NCI-H1930 (cell line): ENCODE measurements at regions not wholly inside any gene's neighbourhood (a gene's known extent, or its start where the extent isn't known, plus 50 kb on each side); places are given as distances from the start of the nearest gene placed in this dataset.
"Not testable (repeated sequence)": the region's sequence is repeated elsewhere in the genome, so short reads cannot be mapped to it uniquely, and the experiment has no call there.

Experiments used
- DNase-seq, 2 experiments: peaks; one replicate each; lab custom pipeline; 2025; lab: John Stamatoyannopoulos, UW

DNA sequence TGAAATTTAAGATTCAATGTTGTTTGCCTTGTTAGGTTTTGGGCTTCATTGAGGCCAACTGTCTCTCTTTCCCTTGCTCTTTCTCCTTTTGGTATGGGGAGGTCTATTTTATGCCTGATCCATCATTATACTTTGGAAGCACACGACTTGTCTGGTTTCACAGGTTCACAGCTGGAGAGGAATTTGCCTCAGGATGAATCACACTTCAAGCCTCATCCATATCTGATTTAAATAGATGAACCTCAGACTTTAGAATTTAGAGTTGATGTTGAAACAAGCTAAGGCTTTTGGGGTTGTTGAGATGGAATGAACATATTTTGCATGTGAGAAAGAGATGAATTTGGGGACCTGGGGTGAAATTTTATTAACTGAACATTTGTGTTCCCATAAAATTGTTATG is 150.5 kb upstream of the IGFBP3 start:
- no peak for DNase-seq

DNA sequence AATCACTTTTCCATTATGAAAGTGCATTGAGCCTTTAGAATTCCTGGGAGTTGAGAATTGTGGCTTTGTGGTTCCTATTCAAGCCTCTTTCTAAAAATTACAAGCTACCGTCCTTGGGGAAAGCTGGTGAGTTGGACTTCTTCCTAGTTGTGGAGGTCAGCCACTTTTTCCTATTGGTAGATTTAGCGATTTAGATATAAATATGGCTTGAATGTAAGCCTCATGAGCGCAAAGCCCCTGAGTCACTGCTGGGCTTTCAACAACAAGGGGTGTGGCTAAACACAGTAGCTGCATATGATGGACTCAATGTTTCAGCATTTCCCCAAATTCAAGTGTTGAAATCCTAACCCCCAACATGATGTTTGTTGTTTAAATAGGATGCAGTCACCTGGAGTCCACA is 150.0 kb upstream of the IGFBP3 start:
- no peak for DNase-seq

DNA sequence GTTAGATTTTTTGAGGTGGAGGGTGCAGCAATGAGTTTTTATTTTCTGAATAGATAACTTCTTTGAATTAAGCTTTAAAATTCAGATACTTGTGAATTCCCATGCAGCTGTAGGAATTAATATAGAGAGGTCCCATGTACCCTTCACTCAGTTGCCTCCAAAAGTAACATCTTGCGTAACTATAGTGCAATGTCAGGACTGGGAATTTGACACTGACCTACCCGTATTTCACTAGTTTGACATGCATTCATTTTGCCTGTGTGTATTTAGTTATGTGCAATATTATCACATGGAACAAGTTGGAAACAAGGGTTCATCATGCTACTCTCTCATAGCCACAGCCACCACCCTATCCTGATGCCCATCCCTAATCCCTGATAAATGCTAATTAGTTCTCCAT is 147.1 kb upstream of the IGFBP3 start:
- no peak for DNase-seq

DNA sequence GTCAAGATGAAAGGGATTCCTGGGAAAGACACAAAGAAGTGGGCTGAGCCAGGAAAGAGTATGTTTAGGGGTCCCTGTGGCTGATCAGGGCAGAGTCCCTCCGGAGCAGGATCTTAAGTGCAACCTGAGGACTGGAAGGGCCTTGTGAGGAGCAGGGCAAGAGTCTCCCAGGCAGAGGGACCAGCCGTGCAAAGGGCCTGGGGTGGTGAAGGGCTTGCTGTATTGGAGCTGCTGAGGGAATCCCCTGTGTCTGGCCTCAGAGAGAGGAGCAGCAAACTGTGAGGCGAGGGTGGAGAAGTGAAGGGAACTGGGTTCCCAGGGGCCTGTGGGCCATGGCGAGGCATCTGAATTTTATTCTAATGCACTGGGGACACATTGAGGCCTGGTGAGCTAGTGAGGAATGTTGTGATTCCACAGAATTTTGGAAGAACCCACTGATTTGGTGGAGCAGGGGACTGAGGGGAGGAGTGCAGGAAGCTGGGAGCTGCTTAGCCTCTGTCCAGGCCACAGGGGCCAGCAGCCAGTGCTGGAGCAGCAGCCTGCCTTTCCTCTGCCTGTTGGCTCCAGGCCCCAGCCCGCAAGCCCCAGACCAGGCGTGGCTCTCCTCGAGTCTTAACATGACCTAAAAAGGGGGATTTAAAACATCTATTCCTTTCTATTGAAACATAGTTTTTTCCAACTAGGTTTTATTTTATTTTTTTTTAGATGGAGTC is 138.4 kb upstream of the IGFBP3 start:
- DNase-seq, result no peak

- DNase-seq, result no peak
Measured at GRCh38 chr7:46058086-46058823, 137.2 kb upstream of the IGFBP3 start.

GRCh38 chr7:46054915-46055314 is 133.8 kb upstream of the IGFBP3 start:
- DNase-seq, result no peak

GRCh38 chr7:46054272-46054671 is 133.2 kb upstream of the IGFBP3 start:
- no peak for DNase-seq

DNA sequence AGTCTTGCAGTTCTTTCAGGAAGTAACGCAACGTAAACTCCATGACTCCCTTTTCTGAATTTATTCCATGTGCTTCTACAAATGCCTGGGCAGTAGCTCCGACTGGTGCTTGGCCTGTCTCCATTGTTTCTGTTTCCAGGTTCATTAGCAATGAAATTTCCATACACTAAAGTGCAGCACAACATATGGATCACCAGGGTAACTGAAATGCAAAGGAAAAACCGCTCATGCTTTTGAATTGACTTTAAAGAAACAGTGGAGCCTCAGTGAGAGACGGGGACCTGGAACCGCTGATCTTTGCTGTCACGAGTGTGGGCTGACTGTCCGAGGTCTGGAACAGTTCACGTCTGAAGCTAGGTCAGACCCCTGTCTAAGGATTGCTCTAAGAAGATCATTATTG is 126.5 kb upstream of the IGFBP3 start:
- DNase-seq, result no peak

DNA sequence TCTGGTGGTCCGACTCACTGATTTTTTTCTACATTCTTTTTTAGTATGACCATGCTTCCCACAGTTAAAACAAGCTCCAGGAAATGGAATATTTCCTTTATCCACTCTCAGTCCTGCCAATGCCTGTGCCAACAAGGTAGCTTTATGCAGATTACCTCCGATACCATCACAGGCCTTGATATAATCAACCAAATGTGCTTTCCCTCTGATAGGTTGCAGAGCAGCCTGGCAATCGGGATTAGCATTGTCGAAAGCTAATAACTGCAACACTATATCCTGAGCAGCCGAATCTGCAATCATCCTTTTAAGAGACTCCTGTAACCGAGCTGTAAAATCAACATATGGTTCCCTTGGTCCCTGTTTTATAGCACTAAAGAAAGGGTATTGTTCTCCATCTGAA is 122.3 kb upstream of the IGFBP3 start:
- DNase-seq, result not testable (repeated sequence)

GRCh38 chr7:46039813-46040212 is 118.7 kb upstream of the IGFBP3 start:
- DNase-seq, result not testable (repeated sequence)

DNA sequence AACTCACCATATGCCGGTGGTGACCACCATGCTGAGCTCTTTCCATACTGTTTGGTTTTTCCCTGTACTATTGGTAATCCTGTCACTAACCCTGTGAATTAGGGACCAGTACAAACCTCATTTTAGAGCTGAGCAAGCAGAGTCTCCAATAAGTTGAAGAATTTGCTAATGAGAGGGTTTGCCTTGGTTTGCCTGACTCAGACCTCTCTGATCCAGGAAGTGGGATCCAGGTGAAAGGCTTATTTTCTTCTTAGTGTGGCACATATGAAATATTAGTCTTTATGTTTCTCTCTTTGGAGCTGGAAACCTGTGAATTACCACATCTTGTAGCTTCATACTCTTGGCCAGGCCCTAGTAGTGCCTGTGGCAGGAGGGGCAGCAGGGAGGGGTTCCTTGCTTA is 114.1 kb upstream of the IGFBP3 start:
- no peak for DNase-seq

DNA sequence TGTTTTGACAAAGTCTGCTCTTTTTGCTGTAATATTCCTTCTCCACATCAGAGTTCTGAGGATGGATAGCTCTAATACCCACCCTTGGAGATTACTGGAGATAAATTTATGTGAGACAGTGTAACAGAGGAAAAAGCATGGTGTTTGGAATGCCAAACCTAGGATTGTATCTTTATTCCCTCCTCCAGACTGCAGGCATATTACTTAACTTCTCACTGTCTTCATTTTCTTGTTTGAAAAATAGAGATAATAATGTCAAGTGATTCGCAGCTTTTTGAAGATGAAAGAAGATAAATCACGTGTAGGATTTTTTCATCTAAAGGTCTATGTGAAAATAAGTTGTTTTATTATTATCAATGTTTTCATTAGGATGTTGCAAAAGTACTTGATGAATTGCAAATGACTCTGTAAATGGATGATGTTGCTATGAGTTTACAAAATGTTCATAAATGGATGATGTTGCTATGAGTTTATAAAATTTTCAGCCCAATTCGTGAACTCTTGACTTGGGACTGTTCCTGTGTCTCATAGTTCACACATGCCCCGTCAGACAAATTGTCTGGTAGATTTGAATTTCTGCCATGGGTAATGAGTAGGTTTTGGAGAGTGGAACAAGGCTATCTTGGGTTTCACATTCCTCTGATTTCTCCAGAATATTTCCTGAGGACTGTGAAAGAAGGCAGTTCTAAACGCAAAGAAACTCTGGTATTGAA is 113.1 kb upstream of the IGFBP3 start:
- no peak for DNase-seq

DNA sequence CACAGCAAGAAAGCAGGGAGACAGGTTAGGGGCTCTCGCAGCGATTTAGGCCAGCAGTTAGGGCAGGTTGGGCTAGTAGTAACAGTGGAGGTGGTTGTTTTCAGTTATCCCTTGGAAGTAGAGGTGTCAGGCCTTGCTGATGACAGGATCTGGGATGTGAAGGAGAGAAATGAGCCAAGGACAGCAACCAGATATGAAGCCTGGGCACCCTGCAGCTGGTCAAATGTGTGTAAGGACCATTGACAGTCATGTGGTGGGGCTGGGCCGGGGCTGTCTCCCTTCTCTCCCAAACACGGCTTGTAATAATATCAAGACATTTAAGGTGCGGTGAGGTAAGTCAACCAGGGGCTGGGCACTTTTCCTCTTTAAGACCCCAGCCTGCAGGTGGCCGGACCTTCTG is 112.5 kb upstream of the IGFBP3 start:
- DNase-seq, result no peak

DNA sequence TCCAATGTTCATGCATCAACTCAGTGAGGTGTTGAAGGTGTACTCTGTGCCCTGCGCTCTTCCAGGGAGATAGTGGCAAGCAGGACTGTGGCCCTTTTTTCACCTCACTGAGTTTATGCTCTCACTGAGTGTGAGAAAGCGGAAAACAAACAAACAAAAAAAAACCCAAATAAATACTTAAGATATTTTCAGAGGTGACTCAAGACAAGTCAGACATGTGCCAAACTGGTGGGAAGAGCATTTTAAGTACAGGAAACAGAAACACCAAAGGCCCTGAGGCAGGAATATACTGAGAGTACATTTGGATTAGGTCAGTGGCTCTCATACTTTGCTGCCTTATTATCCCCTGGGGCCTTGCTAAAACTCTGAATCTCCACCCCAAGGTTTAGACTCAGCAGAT is 111.9 kb upstream of the IGFBP3 start:
- DNase-seq, result no peak

DNA sequence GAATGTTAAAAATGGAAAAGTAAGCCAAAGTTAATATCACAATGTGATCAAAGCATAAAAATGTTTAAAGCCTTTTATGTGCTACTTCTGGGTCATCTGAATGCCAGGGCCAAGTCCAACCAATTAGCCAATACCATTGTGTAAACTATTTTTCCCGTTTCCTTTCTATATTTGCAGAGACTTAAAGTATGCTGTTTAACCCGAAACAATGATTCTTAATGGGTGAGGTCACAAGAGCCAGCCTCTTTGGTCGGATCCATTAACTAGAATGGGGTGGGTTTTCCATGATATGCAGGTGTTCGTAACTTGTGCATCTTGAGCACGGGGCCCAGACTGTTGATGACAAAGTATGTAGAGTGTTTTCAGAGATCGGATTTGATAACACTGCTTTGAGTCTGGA is 111.3 kb upstream of the IGFBP3 start:
- no peak for DNase-seq

GRCh38 chr7:46029111-46029704 is 108.1 kb upstream of the IGFBP3 start:
- no peak for DNase-seq

GRCh38 chr7:46028246-46028645 is 107.2 kb upstream of the IGFBP3 start:
- no peak for DNase-seq

GRCh38 chr7:46026741-46027140 is 105.7 kb upstream of the IGFBP3 start:
- no peak for DNase-seq

GRCh38 chr7:46024263-46024916 is 103.3 kb upstream of the IGFBP3 start:
- DNase-seq, result no peak

- no peak for DNase-seq
Measured at GRCh38 chr7:46022397-46022796, 101.3 kb upstream of the IGFBP3 start.

DNA sequence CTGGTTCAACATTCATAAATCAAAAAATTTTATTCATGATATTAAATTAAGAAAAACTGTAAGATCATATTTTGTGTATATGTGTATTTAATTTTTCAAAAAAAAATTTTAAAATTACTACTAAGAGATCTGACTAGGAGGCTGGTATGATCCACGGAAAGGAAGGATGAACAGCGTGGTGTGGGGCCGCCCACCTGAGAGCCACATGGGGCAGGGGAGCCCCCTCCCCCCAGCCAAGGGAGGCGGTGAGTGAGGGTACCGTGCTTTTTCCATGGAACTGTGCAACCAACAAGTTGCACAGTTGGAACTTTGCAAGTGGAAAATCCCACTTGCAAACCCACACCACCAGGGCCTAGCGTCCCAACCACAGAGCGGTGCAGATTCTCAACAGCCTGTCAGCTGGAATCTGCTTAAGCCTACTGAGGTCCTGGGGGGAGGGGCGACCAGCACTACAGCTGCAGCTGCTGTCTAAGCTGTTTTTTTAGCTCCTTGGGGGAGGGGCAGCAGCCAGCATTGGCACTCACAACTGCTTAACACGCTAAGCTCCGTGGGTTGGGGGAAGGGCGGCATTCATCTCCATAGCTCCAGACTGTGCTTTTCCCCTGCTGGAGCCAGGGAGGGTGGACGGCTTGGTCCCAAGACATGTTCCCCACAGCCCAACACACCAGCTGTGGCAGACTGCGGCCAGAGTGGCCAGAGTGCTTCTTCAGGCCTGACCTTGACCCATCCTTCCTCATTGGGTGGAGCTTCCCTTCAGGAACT is 94.2 kb upstream of the IGFBP3 start:
- DNase-seq, result no peak
